Hepatocyte (in vitro differentiated cells): ENCODE measurements at regions not wholly inside any gene's neighbourhood (a gene's known extent, or its start where the extent isn't known, plus 50 kb on each side); places are given as distances from the start of the nearest gene placed in this dataset.

ENCODE experiments used
- CTCF ChIP-seq: fragments of 200-600 bp; sonication (generic); IDR thresholded peaks from 2 replicates; pipeline ENCODE4 v1.5.1; 2016; ENCODE audit warnings: antibody characterized with exemption, mild to moderate bottlenecking; ENCODE audit not compliant: poor library complexity
- EZH2 ChIP-seq: fragments of 200-600 bp; sonication (generic); IDR thresholded peaks from 2 replicates; pipeline ENCODE4 v1.6.1; 2016; ENCODE audit warnings: antibody characterized with exemption, mild to moderate bottlenecking, borderline replicate concordance

DNA sequence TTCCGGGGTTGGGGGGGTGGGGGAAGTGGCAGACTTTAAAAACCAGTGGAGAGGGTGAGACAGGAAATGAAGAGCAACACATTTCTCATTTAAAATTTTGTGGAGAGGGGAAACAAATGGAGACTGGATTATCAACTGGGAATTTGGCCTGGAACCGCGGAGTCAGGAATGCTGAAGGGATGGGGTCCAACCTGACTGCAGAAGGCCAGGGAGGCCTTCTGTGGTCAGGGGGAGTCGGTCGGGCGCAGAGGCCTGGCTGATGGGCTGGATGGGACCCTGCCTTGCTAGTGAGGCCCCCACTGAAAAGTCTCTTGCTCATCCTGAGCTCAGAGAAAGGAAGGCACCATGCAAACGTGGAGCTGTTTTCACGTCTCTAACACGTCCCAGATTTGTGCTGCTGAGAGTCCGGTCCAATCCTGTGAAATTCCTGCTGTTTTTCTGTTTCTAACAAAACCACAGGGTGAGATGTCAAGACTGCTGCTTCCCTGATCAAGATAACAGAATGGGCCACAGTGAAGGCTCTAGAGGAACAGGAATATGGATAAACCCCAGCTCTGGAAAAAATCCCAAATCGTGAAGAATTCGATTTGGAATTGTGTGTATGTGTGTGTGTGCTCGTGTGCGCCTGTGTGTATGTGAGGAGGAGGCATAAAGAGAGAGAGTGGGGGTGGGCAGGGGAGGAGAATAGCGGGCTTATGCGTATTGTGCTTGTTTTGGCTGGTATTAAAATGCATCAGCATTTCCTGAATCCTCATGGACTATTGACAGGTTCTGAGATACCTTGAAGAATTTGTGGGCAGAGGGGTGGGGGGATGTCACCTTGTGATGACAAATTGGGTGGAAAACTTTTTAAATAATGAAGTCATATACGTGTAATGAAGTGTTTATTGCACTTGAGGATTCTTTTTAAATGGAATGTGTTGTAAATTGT, 117.4 kb downstream of the NGF start:
- no peak for TF ChIP-seq CTCF
- no peak for TF ChIP-seq EZH2
